ENCODE measurements at regions not wholly inside any gene's neighbourhood (a gene's known extent, or its start where the extent isn't known, plus 50 kb on each side); places are given as distances from the start of the nearest gene placed in this dataset.

GRCh38 chr5:4980201-4980600, 159.9 kb upstream of the ADAMTS16 start:
- DNase-seq: no peak

- no peak for DNase-seq
Observed at GRCh38 chr5:4981608-4982007, 158.5 kb upstream of the ADAMTS16 start.

- DNase-seq: no peak
Observed at GRCh38 chr5:4983701-4984100, 156.4 kb upstream of the ADAMTS16 start.

GRCh38 chr5:4984461-4984860, 155.7 kb upstream of the ADAMTS16 start:
- DNase-seq: no peak

- no peak for DNase-seq
Observed at GRCh38 chr5:4987431-4987830, 152.7 kb upstream of the ADAMTS16 start.

- DNase-seq: no peak
Observed at GRCh38 chr5:4989118-4989517, 151.0 kb upstream of the ADAMTS16 start.

- no peak for DNase-seq
Observed at GRCh38 chr5:4990017-4990416, 150.1 kb upstream of the ADAMTS16 start.

GRCh38 chr5:4990462-4990861, 149.7 kb upstream of the ADAMTS16 start:
- DNase-seq: no peak

GRCh38 chr5:4991925-4992324, 148.2 kb upstream of the ADAMTS16 start:
- no peak for DNase-seq

GRCh38 chr5:4995014-4995413, 145.1 kb upstream of the ADAMTS16 start:
- DNase-seq: no peak

GRCh38 chr5:5005353-5005752, 134.8 kb upstream of the ADAMTS16 start:
- no peak for DNase-seq

GRCh38 chr5:5006548-5006947, 133.6 kb upstream of the ADAMTS16 start:
- DNase-seq: no peak

GRCh38 chr5:5009240-5009639, 130.9 kb upstream of the ADAMTS16 start:
- DNase-seq: no peak

- DNase-seq: no peak
Observed at GRCh38 chr5:5011151-5011550, 129.0 kb upstream of the ADAMTS16 start.

- no peak for DNase-seq
Observed at GRCh38 chr5:5014586-5015235, 125.4 kb upstream of the ADAMTS16 start.

GRCh38 chr5:5017827-5018577, 122.1 kb upstream of the ADAMTS16 start:
- DNase-seq: no peak

GRCh38 chr5:5018578-5018970, 121.6 kb upstream of the ADAMTS16 start:
- no peak for DNase-seq

GRCh38 chr5:5021436-5021835, 118.7 kb upstream of the ADAMTS16 start:
- DNase-seq: no peak

GRCh38 chr5:5025098-5025773, 114.9 kb upstream of the ADAMTS16 start:
- no peak for DNase-seq

GRCh38 chr5:5025774-5026408, 114.2 kb upstream of the ADAMTS16 start:
- DNase-seq: no peak

GRCh38 chr5:5026409-5026785, 113.7 kb upstream of the ADAMTS16 start:
- no peak for DNase-seq

GRCh38 chr5:5031665-5032064, 108.5 kb upstream of the ADAMTS16 start:
- no peak for DNase-seq

- DNase-seq: no peak
Observed at GRCh38 chr5:5037674-5038073, 102.5 kb upstream of the ADAMTS16 start.

- no peak for DNase-seq
Observed at GRCh38 chr5:5039918-5040317, 100.2 kb upstream of the ADAMTS16 start.
